SK-N-MC (cell line): ENCODE measurements at regions not wholly inside any gene's neighbourhood (a gene's known extent, or its start where the extent isn't known, plus 50 kb on each side); places are given as distances from the start of the nearest gene placed in this dataset.

Experiments used
- DNase-seq: peaks from one replicate; pipeline ENCODE4 v3.0.0-alpha.2; 2011; ENCODE audit warnings: low read depth, low spot score
- H3K27ac ChIP-seq: fragments of 200-600 bp; sonication (generic); 2 replicates; pipeline ENCODE4 v1.5.1; 2016; ENCODE audit warnings: mixed run types
- H3K36me3 ChIP-seq: fragments of 200-600 bp; sonication (generic); 2 replicates; pipeline ENCODE4 v1.6.1; 2017; ENCODE audit warnings: antibody characterized with exemption, low read length, mixed read lengths; ENCODE audit not compliant: insufficient read depth
- H3K4me3 ChIP-seq: fragments of 200-600 bp; sonication (generic); 2 replicates; pipeline ENCODE4 v1.5.1; 2016
- H3K9ac ChIP-seq: fragments of 200-600 bp; sonication (generic); 2 replicates; pipeline ENCODE4 v1.8.0; 2017; ENCODE audit warnings: mixed run types, mixed read lengths; ENCODE audit not compliant: insufficient read length
- H3K9me3 ChIP-seq: fragments of 200-600 bp; sonication (generic); 2 replicates; pipeline ENCODE4 v1.6.1; 2017; ENCODE audit warnings: low read depth, mild to moderate bottlenecking, antibody characterized with exemption, low read length, moderate library complexity, mixed read lengths
- EZH2 ChIP-seq: fragments of 200-600 bp; sonication (generic); IDR thresholded peaks from one replicate; pipeline ENCODE4 v1.6.1; 2017; ENCODE audit warnings: antibody characterized with exemption
- FOXP2 ChIP-seq: optimal IDR thresholded peaks from 2 replicates; pipeline ENCODE3; 2011; ENCODE audit warnings: mild to moderate bottlenecking, moderate library complexity; ENCODE audit not compliant: insufficient read depth; ENCODE audit errors: extremely low read length, control extremely low read depth
- POLR2AphosphoS5 ChIP-seq: IDR thresholded peaks from 2 replicates; pipeline ENCODE4 v1.6.1; 2012; ENCODE audit warnings: mild to moderate bottlenecking, low read depth, low read length, borderline replicate concordance

DNA sequence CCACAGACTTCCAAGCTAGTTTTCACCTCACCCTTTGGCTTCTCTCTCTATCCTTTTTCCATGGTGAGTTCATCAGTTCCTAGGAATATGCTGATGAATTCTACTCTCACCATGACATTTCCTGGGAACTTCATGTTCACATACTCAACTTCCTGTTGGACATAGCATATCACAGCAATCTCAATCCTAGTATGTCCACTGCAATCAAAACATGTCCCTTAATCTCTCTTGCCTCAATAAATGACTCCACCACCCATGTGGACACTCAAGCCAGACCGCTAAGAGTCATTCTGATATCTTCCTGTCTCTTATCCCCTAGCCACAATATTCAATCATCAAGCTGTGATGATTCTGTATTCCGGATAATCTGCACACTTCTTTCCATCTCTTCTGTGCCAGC is 66.7 kb upstream of the MME start:
- Histone ChIP-seq H3K27ac (no peak overlapping the region), H3K36me3 (no peaks in the 10 kb centered on the region), H3K9ac (no peak overlapping the region), H3K4me3 (no peak overlapping the region), H3K9me3 (no peaks in the 10 kb centered on the region)
- no peak for DNase-seq
- TF ChIP-seq EZH2 (no peak), FOXP2 (no peak), POLR2AphosphoS5 (no peak)

DNA sequence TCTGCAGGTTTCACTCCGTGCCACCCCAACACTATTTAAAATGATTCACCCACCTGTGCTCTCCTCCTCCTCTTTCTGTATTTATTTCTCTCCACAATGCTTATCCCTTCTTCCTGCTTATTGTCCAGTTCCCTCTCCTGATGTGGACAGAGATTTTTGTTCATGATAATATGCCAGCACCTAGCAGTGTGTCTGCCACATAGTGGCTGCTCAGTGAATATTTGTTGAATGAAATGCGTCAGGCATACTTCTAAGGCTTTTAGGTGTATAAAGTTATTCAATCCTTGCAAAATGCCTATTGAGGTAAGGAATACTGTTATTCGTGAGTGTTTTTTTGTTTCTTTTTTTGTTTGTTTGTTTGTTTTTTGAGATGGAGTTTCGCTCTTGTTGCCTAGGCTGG is 67.5 kb upstream of the MME start:
- Histone ChIP-seq H3K27ac (no peak overlapping the region), H3K9ac (no peak overlapping the region), H3K36me3 (no peaks in the 10 kb centered on the region), H3K4me3 (no peak overlapping the region), H3K9me3 (no peaks in the 10 kb centered on the region)
- no peak for TF ChIP-seq FOXP2
- TF ChIP-seq EZH2 = no peak
- no peak for TF ChIP-seq POLR2AphosphoS5
- no peak for DNase-seq

- Histone ChIP-seq H3K9me3 (no peaks in the 10 kb centered on the region), H3K4me3 (no peak overlapping the region), H3K36me3 (no peaks in the 10 kb centered on the region), H3K27ac (no peak overlapping the region), H3K9ac (no peak overlapping the region)
- no peak for DNase-seq
- TF ChIP-seq EZH2 (no peak), POLR2AphosphoS5 (no peak), FOXP2 (no peak)
Observed at GRCh38 chr3:155010416-155010815, 69.7 kb upstream of the MME start.

GRCh38 chr3:155009217-155009616 is 70.9 kb upstream of the MME start:
- no peak overlapping the region for H3K27ac ChIP-seq
- H3K9me3 ChIP-seq = no peaks in the 10 kb centered on the region
- DNase-seq = no peak
- no peak overlapping the region for H3K9ac ChIP-seq
- no peak for TF ChIP-seq POLR2AphosphoS5
- TF ChIP-seq FOXP2 = no peak
- no peak for TF ChIP-seq EZH2
- H3K4me3 ChIP-seq = no peak overlapping the region
- no peaks in the 10 kb centered on the region for H3K36me3 ChIP-seq

DNA sequence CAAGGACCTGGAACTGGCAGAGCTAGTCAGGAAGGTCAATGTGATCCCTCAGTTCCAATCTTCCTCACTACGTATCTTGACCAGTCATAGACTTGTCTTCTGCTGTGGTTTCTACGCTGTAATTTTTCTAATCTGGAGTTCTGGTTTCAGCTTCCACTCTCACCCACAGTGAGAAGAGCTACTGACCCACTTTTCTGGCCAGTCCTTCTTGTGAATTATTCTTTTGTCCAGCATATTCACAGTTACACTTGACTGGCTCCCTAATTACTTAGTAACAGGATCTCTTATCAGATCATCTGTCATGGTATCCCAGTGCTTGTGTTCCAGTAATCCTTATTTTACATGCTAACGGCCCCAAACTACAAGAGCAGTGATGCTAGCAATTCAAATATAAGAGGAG is 72.4 kb upstream of the MME start:
- no peak for DNase-seq
- H3K36me3 ChIP-seq = no peaks in the 10 kb centered on the region
- no peak overlapping the region for H3K9ac ChIP-seq
- H3K4me3 ChIP-seq = no peak overlapping the region
- no peaks in the 10 kb centered on the region for H3K9me3 ChIP-seq
- H3K27ac ChIP-seq = no peak overlapping the region
- no peak for TF ChIP-seq POLR2AphosphoS5
- no peak for TF ChIP-seq EZH2
- no peak for TF ChIP-seq FOXP2

DNA sequence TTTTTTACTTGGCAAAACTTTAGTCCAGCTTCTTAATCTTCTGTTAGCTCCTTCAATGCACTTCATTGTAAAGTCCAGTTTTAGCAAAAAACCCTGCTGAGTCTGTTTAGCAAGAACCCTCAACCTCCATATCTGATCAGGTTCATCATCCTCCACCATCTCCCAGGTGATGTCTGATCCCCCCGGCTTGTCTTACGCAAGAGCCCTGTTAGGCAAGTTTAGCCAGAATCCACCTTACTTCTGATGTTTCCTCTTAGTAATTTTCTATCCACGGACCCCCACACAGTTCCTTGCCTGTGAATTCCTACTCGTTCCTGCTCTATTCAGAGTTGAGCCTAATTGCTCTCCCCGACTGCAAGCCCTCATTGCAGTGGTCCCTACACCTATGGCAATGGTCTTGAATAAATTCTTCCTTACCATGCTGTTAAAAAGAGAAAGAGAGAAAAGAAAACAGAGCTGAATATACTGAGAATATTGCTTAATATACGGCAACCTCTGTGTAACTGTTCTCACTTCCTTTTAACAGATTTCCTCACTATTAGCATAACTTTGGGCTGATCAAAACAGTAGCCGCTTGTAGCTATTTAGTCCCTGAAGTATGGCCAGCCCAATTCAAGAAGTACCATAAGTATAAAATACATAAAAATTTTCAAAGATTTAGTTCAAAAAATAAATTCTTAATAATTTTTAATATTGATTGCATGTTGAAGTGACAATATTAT is 78.7 kb upstream of the MME start:
- no peaks in the 10 kb centered on the region for H3K36me3 ChIP-seq
- H3K27ac ChIP-seq = no peak overlapping the region
- TF ChIP-seq POLR2AphosphoS5 = no peak
- no peak for TF ChIP-seq EZH2
- no peak overlapping the region for H3K4me3 ChIP-seq
- no peak for DNase-seq
- H3K9me3 ChIP-seq = no peaks in the 10 kb centered on the region
- H3K9ac ChIP-seq = no peak overlapping the region

- Histone ChIP-seq H3K27ac (no peak overlapping the region), H3K4me3 (no peak overlapping the region), H3K9ac (no peak overlapping the region), H3K36me3 (no peaks in the 10 kb centered on the region), H3K9me3 (no peaks in the 10 kb centered on the region)
- TF ChIP-seq POLR2AphosphoS5 = no peak
- TF ChIP-seq EZH2 = no peak
- TF ChIP-seq FOXP2 = no peak
- DNase-seq = no peak
Observed at GRCh38 chr3:154992655-154993054, 87.5 kb upstream of the MME start.

- Histone ChIP-seq H3K9me3 (no peaks in the 10 kb centered on the region), H3K4me3 (no peak overlapping the region), H3K27ac (no peak overlapping the region), H3K36me3 (no peaks in the 10 kb centered on the region), H3K9ac (no peak overlapping the region)
- DNase-seq = no peak
- no peak for TF ChIP-seq POLR2AphosphoS5
- TF ChIP-seq FOXP2 = no peak
- TF ChIP-seq EZH2 = no peak
Observed at GRCh38 chr3:154990543-154990942, 89.6 kb upstream of the MME start.

GRCh38 chr3:154987846-154988245 is 92.3 kb upstream of the MME start:
- no peak overlapping the region for H3K9ac ChIP-seq
- TF ChIP-seq FOXP2 (no peak), POLR2AphosphoS5 (no peak), EZH2 (no peak)
- no peaks in the 10 kb centered on the region for H3K9me3 ChIP-seq
- H3K27ac ChIP-seq = no peak overlapping the region
- H3K36me3 ChIP-seq = no peaks in the 10 kb centered on the region
- H3K4me3 ChIP-seq = no peak overlapping the region
- no peak for DNase-seq
